T-helper 17 cell (primary cell): ENCODE measurements at regions not wholly inside any gene's neighbourhood (a gene's known extent, or its start where the extent isn't known, plus 50 kb on each side); places are given as distances from the start of the nearest gene placed in this dataset.
"Not testable (repeated sequence)": the region's sequence is repeated elsewhere in the genome, so short reads cannot be mapped to it uniquely, and the experiment has no call there.

Experiments
- ATAC-seq: fragments of 150-1000 bp; cut with Tn5 transposase; 2 replicates; pipeline ENCODE4 v1.10.0; 2021; ENCODE audit warnings: mild to moderate bottlenecking, moderate library complexity
- DNase-seq, 3 donors: peaks; one replicate each; pipeline versions ENCODE4 v3.0.0 to v3.0.0-alpha.2; 2020 to 2021
- H3K9me3 ChIP-seq: one replicate; pipeline ENCODE4 v1.7.0; 2013; ENCODE audit warnings: low read length, mild to moderate bottlenecking; ENCODE audit not compliant: control insufficient read depth, poor library complexity, severe bottlenecking
- H3K27ac Mint-ChIP-seq: one replicate; pipeline ENCODE4 v1.8.0; 2022; ENCODE audit warnings: mild to moderate bottlenecking, moderate library complexity, mixed read lengths
- H3K27me3 Mint-ChIP-seq: one replicate; pipeline ENCODE4 v1.8.0; 2022; ENCODE audit warnings: mixed read lengths
- H3K36me3 Mint-ChIP-seq: one replicate; pipeline ENCODE4 v1.8.0; 2022; ENCODE audit warnings: low read depth, mixed read lengths
- H3K4me1 Mint-ChIP-seq: one replicate; pipeline ENCODE4 v1.8.0; 2022; ENCODE audit warnings: mild to moderate bottlenecking, mixed read lengths
- H3K4me3 Mint-ChIP-seq: one replicate; pipeline ENCODE4 v1.8.0; 2022; ENCODE audit warnings: mild to moderate bottlenecking, moderate library complexity, mixed read lengths

- Mint-ChIP-seq H3K27ac (no peak overlapping the region), H3K4me3 (no peak overlapping the region), H3K36me3 (no peaks in the 10 kb centered on the region), H3K4me1 (no peaks in the 10 kb centered on the region), H3K27me3 (no peaks in the 10 kb centered on the region)
- no peak for ATAC-seq
- H3K9me3 ChIP-seq, result no peaks in the 10 kb centered on the region
- DNase-seq, result no peak
Observed at GRCh38 chr10:106395041-106395749, 769.3 kb downstream of the SORCS1 start.

GRCh38 chr10:106392778-106393177 is 771.7 kb downstream of the SORCS1 start:
- no peak for ATAC-seq
- Mint-ChIP-seq H3K36me3 (no peaks in the 10 kb centered on the region), H3K4me1 (no peaks in the 10 kb centered on the region), H3K27ac (no peak overlapping the region), H3K4me3 (no peak overlapping the region), H3K27me3 (no peaks in the 10 kb centered on the region)
- H3K9me3 ChIP-seq, result no peaks in the 10 kb centered on the region
- no peak for DNase-seq

- H3K4me1 Mint-ChIP-seq, result no peaks in the 10 kb centered on the region
- no peaks in the 10 kb centered on the region for H3K27me3 Mint-ChIP-seq
- no peaks in the 10 kb centered on the region for H3K36me3 Mint-ChIP-seq
- no peaks in the 10 kb centered on the region for H3K9me3 ChIP-seq
- ATAC-seq (no peak), DNase-seq (no peak)
- no peak overlapping the region for H3K27ac Mint-ChIP-seq
- H3K4me3 Mint-ChIP-seq, result no peak overlapping the region
Observed at GRCh38 chr10:106387063-106387462, 777.4 kb downstream of the SORCS1 start.

GRCh38 chr10:106384496-106384895 is 780.0 kb downstream of the SORCS1 start:
- DNase-seq (no peak), ATAC-seq (no peak)
- H3K27ac Mint-ChIP-seq, result no peak overlapping the region
- H3K36me3 Mint-ChIP-seq, result no peaks in the 10 kb centered on the region
- H3K9me3 ChIP-seq, result no peaks in the 10 kb centered on the region
- no peak overlapping the region for H3K4me3 Mint-ChIP-seq
- no peaks in the 10 kb centered on the region for H3K27me3 Mint-ChIP-seq
- no peaks in the 10 kb centered on the region for H3K4me1 Mint-ChIP-seq

GRCh38 chr10:106380706-106381105 is 783.8 kb downstream of the SORCS1 start:
- Mint-ChIP-seq H3K27ac (no peak overlapping the region), H3K4me1 (no peaks in the 10 kb centered on the region), H3K36me3 (no peaks in the 10 kb centered on the region), H3K27me3 (no peaks in the 10 kb centered on the region), H3K4me3 (no peak overlapping the region)
- no peak for ATAC-seq
- no peaks in the 10 kb centered on the region for H3K9me3 ChIP-seq
- DNase-seq, result no peak

- Mint-ChIP-seq H3K36me3 (no peaks in the 10 kb centered on the region), H3K4me3 (no peak overlapping the region), H3K27ac (no peak overlapping the region), H3K27me3 (no peaks in the 10 kb centered on the region), H3K4me1 (no peaks in the 10 kb centered on the region)
- DNase-seq, result no peak
- no peaks in the 10 kb centered on the region for H3K9me3 ChIP-seq
- ATAC-seq, result no peak
Observed at GRCh38 chr10:106378251-106378650, 786.3 kb downstream of the SORCS1 start.

GRCh38 chr10:106370751-106371150 is 793.8 kb downstream of the SORCS1 start:
- H3K9me3 ChIP-seq, result no peaks in the 10 kb centered on the region
- Mint-ChIP-seq H3K36me3 (no peaks in the 10 kb centered on the region), H3K4me3 (no peak overlapping the region), H3K4me1 (no peaks in the 10 kb centered on the region), H3K27ac (no peak overlapping the region), H3K27me3 (no peaks in the 10 kb centered on the region)
- ATAC-seq, result no peak
- no peak for DNase-seq

GRCh38 chr10:106360870-106361269 is 803.6 kb downstream of the SORCS1 start:
- H3K4me3 Mint-ChIP-seq, result no peak overlapping the region
- no peaks in the 10 kb centered on the region for H3K27me3 Mint-ChIP-seq
- no peak overlapping the region for H3K27ac Mint-ChIP-seq
- H3K36me3 Mint-ChIP-seq, result no peaks in the 10 kb centered on the region
- ATAC-seq (no peak), DNase-seq (no peak)
- no peaks in the 10 kb centered on the region for H3K9me3 ChIP-seq
- no peaks in the 10 kb centered on the region for H3K4me1 Mint-ChIP-seq

- Mint-ChIP-seq H3K4me3 (no peak overlapping the region), H3K27me3 (no peaks in the 10 kb centered on the region), H3K27ac (no peak overlapping the region), H3K36me3 (peaks cover 2% of the 10 kb centered on the region), H3K4me1 (no peaks in the 10 kb centered on the region)
- DNase-seq (no peak), ATAC-seq (no peak)
- H3K9me3 ChIP-seq, result no peaks in the 10 kb centered on the region
Observed at GRCh38 chr10:106355450-106355849, 809.1 kb downstream of the SORCS1 start.

- Mint-ChIP-seq H3K4me3 (no peak overlapping the region), H3K4me1 (no peaks in the 10 kb centered on the region), H3K27ac (no peak overlapping the region), H3K36me3 (no peaks in the 10 kb centered on the region), H3K27me3 (no peaks in the 10 kb centered on the region)
- H3K9me3 ChIP-seq, result peaks cover 5% of the 10 kb centered on the region
- no peak for DNase-seq
- ATAC-seq, result no peak
Observed at GRCh38 chr10:106348933-106349332, 815.6 kb downstream of the SORCS1 start.

- no peak for ATAC-seq
- no peak overlapping the region for H3K4me3 Mint-ChIP-seq
- no peaks in the 10 kb centered on the region for H3K4me1 Mint-ChIP-seq
Observed at GRCh38 chr10:106347547-106347946, 817.0 kb downstream of the SORCS1 start.

GRCh38 chr10:106343539-106343938 is 821.0 kb downstream of the SORCS1 start:
- H3K27me3 Mint-ChIP-seq, ATAC-seq, DNase-seq: not testable (repeated sequence)

More at GRCh38 chr10:106347547-106347946, 817.0 kb downstream of the SORCS1 start:
- H3K36me3 Mint-ChIP-seq, result no peaks in the 10 kb centered on the region
- DNase-seq, result no peak
- H3K27ac Mint-ChIP-seq, result no peak overlapping the region
- H3K27me3 Mint-ChIP-seq, result no peaks in the 10 kb centered on the region
- H3K9me3 ChIP-seq, result peaks cover 5% of the 10 kb centered on the region

GRCh38 chr10:106341356-106341755 is 823.1 kb downstream of the SORCS1 start:
- H3K27ac Mint-ChIP-seq, result no peak overlapping the region
- peaks cover 6% of the 10 kb centered on the region for H3K9me3 ChIP-seq
- H3K36me3 Mint-ChIP-seq, result no peaks in the 10 kb centered on the region
- DNase-seq, result no peak
- no peak for ATAC-seq
- no peaks in the 10 kb centered on the region for H3K27me3 Mint-ChIP-seq
- no peaks in the 10 kb centered on the region for H3K4me1 Mint-ChIP-seq
- H3K4me3 Mint-ChIP-seq, result no peak overlapping the region

More at GRCh38 chr10:106343539-106343938, 821.0 kb downstream of the SORCS1 start:
- H3K36me3 Mint-ChIP-seq, H3K4me3 Mint-ChIP-seq, H3K27ac Mint-ChIP-seq, H3K4me1 Mint-ChIP-seq, H3K9me3 ChIP-seq: not testable (repeated sequence)

- H3K27me3 Mint-ChIP-seq, result no peaks in the 10 kb centered on the region
- H3K9me3 ChIP-seq, result peaks cover 3% of the 10 kb centered on the region
- H3K4me1 Mint-ChIP-seq, result no peaks in the 10 kb centered on the region
- DNase-seq (no peak), ATAC-seq (no peak)
- no peaks in the 10 kb centered on the region for H3K36me3 Mint-ChIP-seq
- H3K27ac Mint-ChIP-seq, result no peak overlapping the region
- no peak overlapping the region for H3K4me3 Mint-ChIP-seq
Observed at GRCh38 chr10:106338486-106338885, 826.0 kb downstream of the SORCS1 start.
